Urothelium cell line (cell line): ENCODE measurements at regions not wholly inside any gene's neighbourhood (a gene's known extent, or its start where the extent isn't known, plus 50 kb on each side); places are given as distances from the start of the nearest gene placed in this dataset.

Experiments used
- DNase-seq: peaks from one replicate; pipeline ENCODE4 v3.0.0; 2011; ENCODE audit warnings: low spot score, mixed read lengths
- FAIRE-seq: peaks from 2 replicates; lab custom pipeline; 2011; peaks lifted over from hg19 to GRCh38; lab: Jason Lieb, UNC

- DNase-seq: no peak
- FAIRE-seq: no peak
Measured at GRCh38 chr10:78310481-78311080, 276.9 kb downstream of the RPS24 start.

GRCh38 chr10:78312197-78313047 is 278.8 kb downstream of the RPS24 start:
- no peak for DNase-seq
- no peak for FAIRE-seq

- FAIRE-seq (no peak), DNase-seq (no peak)
Measured at GRCh38 chr10:78313048-78313381, 279.4 kb downstream of the RPS24 start.

- no peak for FAIRE-seq
- no peak for DNase-seq
Measured at GRCh38 chr10:78313636-78314035, 280.0 kb downstream of the RPS24 start.

- no peak for FAIRE-seq
Measured at GRCh38 chr10:78314651-78315050, 281.0 kb downstream of the RPS24 start.

GRCh38 chr10:78316451-78316931 is 282.8 kb downstream of the RPS24 start:
- peak; percentile 36 for DNase-seq
- no peak for FAIRE-seq

More at GRCh38 chr10:78314651-78315050, 281.0 kb downstream of the RPS24 start:
- no peak for DNase-seq

GRCh38 chr10:78318305-78318704 is 284.6 kb downstream of the RPS24 start:
- FAIRE-seq (no peak), DNase-seq (no peak)

- FAIRE-seq (peak; percentile 32), DNase-seq (no peak)
Measured at GRCh38 chr10:78319371-78319770, 285.7 kb downstream of the RPS24 start.

GRCh38 chr10:78319841-78320240 is 286.2 kb downstream of the RPS24 start:
- no peak for FAIRE-seq
- DNase-seq: no peak

GRCh38 chr10:78320506-78320905 is 286.8 kb downstream of the RPS24 start:
- no peak for DNase-seq
- FAIRE-seq: no peak

GRCh38 chr10:78321000-78321399 is 287.3 kb downstream of the RPS24 start:
- DNase-seq (no peak), FAIRE-seq (no peak)

- DNase-seq (no peak), FAIRE-seq (no peak)
Measured at GRCh38 chr10:78321500-78321899, 287.8 kb downstream of the RPS24 start.

- FAIRE-seq (no peak), DNase-seq (no peak)
Measured at GRCh38 chr10:78326372-78326771, 292.7 kb downstream of the RPS24 start.

GRCh38 chr10:78327778-78328591 is 294.3 kb downstream of the RPS24 start:
- no peak for DNase-seq
- no peak for FAIRE-seq

GRCh38 chr10:78328592-78329404 is 295.1 kb downstream of the RPS24 start:
- FAIRE-seq (no peak), DNase-seq (no peak)

- FAIRE-seq (no peak), DNase-seq (no peak)
Measured at GRCh38 chr10:78330884-78331283, 297.2 kb downstream of the RPS24 start.

GRCh38 chr10:78331391-78331922 is 297.8 kb downstream of the RPS24 start:
- DNase-seq (no peak), FAIRE-seq (no peak)

GRCh38 chr10:78332012-78332411 is 298.3 kb downstream of the RPS24 start:
- DNase-seq (no peak), FAIRE-seq (no peak)

- DNase-seq (no peak), FAIRE-seq (no peak)
Measured at GRCh38 chr10:78332657-78333056, 299.0 kb downstream of the RPS24 start.

GRCh38 chr10:78333362-78334143 is 299.9 kb downstream of the RPS24 start:
- FAIRE-seq (no peak), DNase-seq (no peak)
